ENCODE measurements at regions not wholly inside any gene's neighbourhood (a gene's known extent, or its start where the extent isn't known, plus 50 kb on each side); places are given as distances from the start of the nearest gene placed in this dataset.

GRCh38 chr2:120423167-120423943 lies 77.4 kb downstream of the INHBB start:
- no peak overlapping the region for H3K4me3 ChIP-seq (replicated peaks; ENCODE audit: low read depth, low read length)
- no peak for DNase-seq (ENCODE audit: extremely low read depth, low read depth)
- TF ChIP-seq CTCF (IDR thresholded peaks at IDR 0.05; ENCODE audit: low read depth, low read length, missing control alignments) = no peak

- no peak for DNase-seq (ENCODE audit: extremely low read depth, low read depth)
- H3K4me3 ChIP-seq (replicated peaks; ENCODE audit: low read depth, low read length) = no peak overlapping the region
- TF ChIP-seq CTCF (IDR thresholded peaks at IDR 0.05; ENCODE audit: low read depth, low read length, missing control alignments) = no peak
Measured at GRCh38 chr2:120424274-120424796, 78.4 kb downstream of the INHBB start.

- no peak overlapping the region for H3K4me3 ChIP-seq (replicated peaks; ENCODE audit: low read depth, low read length)
- no peak for DNase-seq (ENCODE audit: extremely low read depth, low read depth)
- TF ChIP-seq CTCF (IDR thresholded peaks at IDR 0.05; ENCODE audit: low read depth, low read length, missing control alignments) = no peak
Measured at GRCh38 chr2:120425014-120425413, 79.1 kb downstream of the INHBB start.

GRCh38 chr2:120428748-120429147 lies 82.8 kb downstream of the INHBB start:
- H3K4me3 ChIP-seq (replicated peaks; ENCODE audit: low read depth, low read length) = no peak overlapping the region
- no peak for DNase-seq (ENCODE audit: extremely low read depth, low read depth)
- TF ChIP-seq CTCF (IDR thresholded peaks at IDR 0.05; ENCODE audit: low read depth, low read length, missing control alignments) = no peak

GRCh38 chr2:120429586-120430500 lies 83.9 kb downstream of the INHBB start:
- no peak for TF ChIP-seq CTCF (IDR thresholded peaks at IDR 0.05; ENCODE audit: low read depth, low read length, missing control alignments)
- DNase-seq (ENCODE audit: extremely low read depth, low read depth) = no peak
- H3K4me3 ChIP-seq (replicated peaks; ENCODE audit: low read depth, low read length) = no peak overlapping the region

- no peak for DNase-seq (ENCODE audit: extremely low read depth, low read depth)
- H3K4me3 ChIP-seq (replicated peaks; ENCODE audit: low read depth, low read length) = no peak overlapping the region
- TF ChIP-seq CTCF (IDR thresholded peaks at IDR 0.05; ENCODE audit: low read depth, low read length, missing control alignments) = no peak
Measured at GRCh38 chr2:120430501-120430830, 84.5 kb downstream of the INHBB start.

Data from HFF-Myc (cell line).